WTC11 (cell line): ENCODE measurements at regions not wholly inside any gene's neighbourhood (a gene's known extent, or its start where the extent isn't known, plus 50 kb on each side); places are given as distances from the start of the nearest gene placed in this dataset.

ENCODE experiments used
- ATAC-seq: fragments of 200-7000 bp; cut with Tn5 transposase; 2 replicates; pipeline ENCODE4 v1.10.0; 2021; ENCODE audit warnings: mild to moderate bottlenecking, moderate library complexity
- CTCF ChIA-PET: fragments of 300-600 bp; sonication (Branson Sonifier 250); formaldehyde crosslinking; loops from one replicate; lab custom pipeline; 2021; ENCODE audit warnings: antibody characterized with exemption; lab: Charles Lee
- POLR2A ChIA-PET: fragments of 350-600 bp; sonication (Branson Sonifier 250); formaldehyde crosslinking; loops from one replicate; lab custom pipeline; 2021; ENCODE audit warnings: antibody characterized with exemption; lab: Charles Lee
- DNase-seq: peaks from one replicate; pipeline ENCODE4 v3.0.0; 2021; ENCODE audit warnings: low spot score
- H3K27ac Mint-ChIP-seq: 2 replicates; pipeline ENCODE4 v1.8.0; 2021; ENCODE audit warnings: mixed read lengths
- H3K27me3 Mint-ChIP-seq: 2 replicates; pipeline ENCODE4 v1.8.0; 2021; ENCODE audit warnings: low read depth, mild to moderate bottlenecking, moderate library complexity, mixed read lengths
- H3K36me3 Mint-ChIP-seq: 2 replicates; pipeline ENCODE4 v1.8.0; 2021; ENCODE audit warnings: mixed read lengths
- H3K4me1 Mint-ChIP-seq: 2 replicates; pipeline ENCODE4 v1.8.0; 2022; ENCODE audit warnings: mixed read lengths
- H3K4me3 Mint-ChIP-seq: 2 replicates; pipeline ENCODE4 v1.8.0; 2021; ENCODE audit warnings: mild to moderate bottlenecking, moderate library complexity, mixed read lengths
- H3K9me3 Mint-ChIP-seq: 2 replicates; pipeline ENCODE4 v1.8.0; 2021; ENCODE audit warnings: mixed read lengths
- CBFB ChIP-seq: sonication (generic); formaldehyde crosslinking; IDR thresholded peaks from 2 replicates; pipeline ENCODE4 v1.8.1; 2022; ENCODE audit warnings: mild to moderate bottlenecking, low read depth, missing genetic modification reagents
- CREB1 ChIP-seq: sonication (generic); formaldehyde crosslinking; IDR thresholded peaks from 2 replicates; pipeline ENCODE4 v1.8.0; 2023; ENCODE audit warnings: mild to moderate bottlenecking, missing genetic modification reagents
- ETV6 ChIP-seq: sonication (generic); formaldehyde crosslinking; IDR thresholded peaks from 2 replicates; pipeline ENCODE4 v1.8.1; 2022; ENCODE audit warnings: mild to moderate bottlenecking, missing genetic modification reagents
- FOXJ3 ChIP-seq: sonication (generic); formaldehyde crosslinking; IDR thresholded peaks from 2 replicates; pipeline ENCODE4 v1.9.0; 2021; ENCODE audit warnings: missing genetic modification reagents, mild to moderate bottlenecking, borderline replicate concordance
- FOXP1 ChIP-seq: sonication (generic); formaldehyde crosslinking; IDR thresholded peaks from 2 replicates; pipeline ENCODE4 v1.8.0; 2022; ENCODE audit warnings: missing genetic modification reagents, mild to moderate bottlenecking, moderate library complexity, borderline replicate concordance
- GABPB1 ChIP-seq: sonication (generic); formaldehyde crosslinking; IDR thresholded peaks from 2 replicates; pipeline ENCODE4 v1.8.1; 2023; ENCODE audit warnings: mild to moderate bottlenecking, missing genetic modification reagents
- GRHL2 ChIP-seq: fragments of 250-450 bp; sonication (Bioruptor Pico); IDR thresholded peaks from 2 replicates; pipeline ENCODE4 v1.8.0; 2022; ENCODE audit warnings: mild to moderate bottlenecking, moderate library complexity; ENCODE audit not compliant: insufficient replicate concordance, severe bottlenecking
- GTF2I ChIP-seq: fragments of 250-450 bp; sonication (Bioruptor Pico); conservative IDR thresholded peaks from 2 replicates; pipeline ENCODE4 v1.4.0; 2021; ENCODE audit warnings: mild to moderate bottlenecking
- HMGA2 ChIP-seq: fragments of 250-450 bp; sonication (Bioruptor Pico); IDR thresholded peaks from 2 replicates; pipeline ENCODE4 v1.4.0; 2021; ENCODE audit warnings: mild to moderate bottlenecking, moderate library complexity
- IRF2 ChIP-seq: sonication (generic); formaldehyde crosslinking; IDR thresholded peaks from 2 replicates; pipeline ENCODE4 v1.8.0; 2022; ENCODE audit warnings: low read depth, missing genetic modification reagents, borderline replicate concordance
- JAZF1 ChIP-seq: fragments of 250-450 bp; sonication (Bioruptor Pico); IDR thresholded peaks from 2 replicates; pipeline ENCODE4 v1.9.0; 2021; ENCODE audit warnings: moderate library complexity, mild to moderate bottlenecking, inconsistent platforms
- JUN ChIP-seq: sonication (generic); formaldehyde crosslinking; IDR thresholded peaks from 2 replicates; pipeline ENCODE4 v1.8.0; 2023; ENCODE audit warnings: mild to moderate bottlenecking, missing genetic modification reagents
- MXD4 ChIP-seq: fragments of 250-450 bp; sonication (Bioruptor Pico); IDR thresholded peaks from 2 replicates; pipeline ENCODE4 v1.8.0; 2021; ENCODE audit warnings: mild to moderate bottlenecking, moderate library complexity, borderline replicate concordance
- MYBL2 ChIP-seq: sonication (generic); formaldehyde crosslinking; IDR thresholded peaks from 2 replicates; pipeline ENCODE4 v1.8.1; 2023; ENCODE audit warnings: mild to moderate bottlenecking, moderate library complexity, missing genetic modification reagents
- NFATC4 ChIP-seq: fragments of 250-450 bp; sonication (Bioruptor Pico); IDR thresholded peaks from 2 replicates; pipeline ENCODE4 v1.9.0; 2021; ENCODE audit warnings: mild to moderate bottlenecking
- SMAD4 ChIP-seq: sonication (generic); formaldehyde crosslinking; IDR thresholded peaks from 2 replicates; pipeline ENCODE4 v1.8.0; 2022; ENCODE audit warnings: mild to moderate bottlenecking, missing genetic modification reagents
- SOX15 ChIP-seq: fragments of 250-450 bp; sonication (Bioruptor Pico); IDR thresholded peaks from 2 replicates; pipeline ENCODE4 v1.9.0; 2021; ENCODE audit warnings: mild to moderate bottlenecking
- TCF7 ChIP-seq: sonication (generic); formaldehyde crosslinking; IDR thresholded peaks from 2 replicates; pipeline ENCODE4 v1.8.0; 2022; ENCODE audit warnings: mild to moderate bottlenecking, low read depth, missing genetic modification reagents, moderate library complexity
- TEAD1 ChIP-seq: sonication (generic); formaldehyde crosslinking; IDR thresholded peaks from 2 replicates; pipeline ENCODE4 v1.8.0; 2022; ENCODE audit warnings: mild to moderate bottlenecking, missing genetic modification reagents
- TEAD4 ChIP-seq: sonication (generic); formaldehyde crosslinking; IDR thresholded peaks from 2 replicates; pipeline ENCODE4 v1.8.0; 2022; ENCODE audit warnings: mild to moderate bottlenecking, missing genetic modification reagents
- TP53 ChIP-seq: sonication (generic); formaldehyde crosslinking; IDR thresholded peaks from 2 replicates; pipeline ENCODE4 v1.8.1; 2023; ENCODE audit warnings: mild to moderate bottlenecking, missing genetic modification reagents
- ZBTB21 ChIP-seq: sonication (generic); formaldehyde crosslinking; IDR thresholded peaks from 2 replicates; pipeline ENCODE4 v1.8.1; 2023; ENCODE audit warnings: mild to moderate bottlenecking, missing genetic modification reagents, borderline replicate concordance
- ZNF219 ChIP-seq: sonication (generic); formaldehyde crosslinking; IDR thresholded peaks from 2 replicates; pipeline ENCODE4 v1.8.0; 2023; ENCODE audit warnings: missing genetic modification reagents, mild to moderate bottlenecking, borderline replicate concordance
- ZNF416 ChIP-seq: fragments of 250-450 bp; sonication (Bioruptor Pico); IDR thresholded peaks from 2 replicates; pipeline ENCODE4 v1.9.0; 2021; ENCODE audit warnings: mild to moderate bottlenecking, inconsistent platforms
- ZNF423 ChIP-seq: fragments of 250-450 bp; sonication (Bioruptor Pico); IDR thresholded peaks from 2 replicates; pipeline ENCODE4 v2.1.2; 2022; ENCODE audit warnings: mild to moderate bottlenecking, moderate library complexity
- TF ChIP-seq, protein P1 (sequence below): fragments of 250-450 bp; sonication (Bioruptor Pico); IDR thresholded peaks from 2 replicates; pipeline ENCODE4 v1.9.0; 2021; ENCODE audit warnings: mild to moderate bottlenecking
- TF ChIP-seq, protein P2 (sequence below): sonication (generic); formaldehyde crosslinking; conservative IDR thresholded peaks from 2 replicates; pipeline ENCODE4 v1.8.1; 2022; ENCODE audit warnings: mild to moderate bottlenecking, missing genetic modification reagents
- TF ChIP-seq, protein P3 (sequence below): sonication (generic); formaldehyde crosslinking; IDR thresholded peaks from 2 replicates; pipeline ENCODE4 v1.8.1; 2022; ENCODE audit warnings: low read depth, mild to moderate bottlenecking, moderate library complexity, missing genetic modification reagents, borderline replicate concordance
- TF ChIP-seq, protein P4 (sequence below): sonication (generic); formaldehyde crosslinking; IDR thresholded peaks from 2 replicates; pipeline ENCODE4 v1.8.1; 2023; ENCODE audit warnings: mild to moderate bottlenecking, missing genetic modification reagents
- TF ChIP-seq, protein P5 (sequence below): sonication (generic); formaldehyde crosslinking; conservative IDR thresholded peaks from 2 replicates; pipeline ENCODE4 v1.8.1; 2023; ENCODE audit warnings: mild to moderate bottlenecking, low read depth, missing genetic modification reagents, moderate library complexity

- Mint-ChIP-seq H3K9me3 (peaks cover 17% of the 10 kb centered on the region), H3K4me3 (no peak overlapping the region), H3K4me1 (peaks cover 8% of the 10 kb centered on the region; the same call in 1 of the 2 replicates), H3K36me3 (peaks cover 6% of the 10 kb centered on the region), H3K27me3 (no peaks in the 10 kb centered on the region), H3K27ac (no peak overlapping the region)
- DNase-seq, result no peak
- ChIA-PET CTCF (no interaction called here), POLR2A (no interaction called here)
- ATAC-seq, result no peak
- TF ChIP-seq HMGA2 (no peak), TEAD1 (CRISPR knock-in tag) (no peak), FOXJ3 (no peak)
- TF ChIP-seq, protein P1, sequence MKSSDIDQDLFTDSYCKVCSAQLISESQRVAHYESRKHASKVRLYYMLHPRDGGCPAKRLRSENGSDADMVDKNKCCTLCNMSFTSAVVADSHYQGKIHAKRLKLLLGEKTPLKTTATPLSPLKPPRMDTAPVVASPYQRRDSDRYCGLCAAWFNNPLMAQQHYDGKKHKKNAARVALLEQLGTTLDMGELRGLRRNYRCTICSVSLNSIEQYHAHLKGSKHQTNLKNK, result no peak
These were observed 303.9 kb downstream of the SMOC2 start for GRCh38 chr6:168744861-168745260.

- Mint-ChIP-seq H3K4me1 (peaks cover 8% of the 10 kb centered on the region; the same call in 1 of the 2 replicates), H3K36me3 (peaks cover 8% of the 10 kb centered on the region), H3K27ac (no peak overlapping the region), H3K27me3 (no peaks in the 10 kb centered on the region)
- ATAC-seq (no peak), DNase-seq (no peak)
- CTCF ChIA-PET, result no interaction called here
- POLR2A ChIA-PET, result no interaction called here
- no peak for TF ChIP-seq GTF2I (CRISPR knock-in tag)
- no peak for TF ChIP-seq GABPB1 (CRISPR knock-in tag)
- no peak for TF ChIP-seq FOXP1 (CRISPR knock-in tag)
- no peak for TF ChIP-seq ZNF416
- TF ChIP-seq MXD4 (CRISPR knock-in tag), result no peak
- no peak for TF ChIP-seq SOX15 (CRISPR knock-in tag)
- no peak for TF ChIP-seq ETV6 (CRISPR knock-in tag)
- no peak for TF ChIP-seq CREB1 (CRISPR knock-in tag)
- TF ChIP-seq, protein P2, sequence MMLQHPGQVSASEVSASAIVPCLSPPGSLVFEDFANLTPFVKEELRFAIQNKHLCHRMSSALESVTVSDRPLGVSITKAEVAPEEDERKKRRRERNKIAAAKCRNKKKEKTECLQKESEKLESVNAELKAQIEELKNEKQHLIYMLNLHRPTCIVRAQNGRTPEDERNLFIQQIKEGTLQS (CRISPR knock-in tag), result no peak
- TF ChIP-seq TCF7, result no peak
- TF ChIP-seq IRF2, result no peak
- TF ChIP-seq TP53 (CRISPR knock-in tag), result no peak
- no peak for TF ChIP-seq MYBL2 (CRISPR knock-in tag)
- no peak for TF ChIP-seq ZNF219
- TF ChIP-seq CBFB (CRISPR knock-in tag), result no peak
- TF ChIP-seq, all 79 proteins: peak for 0
- Mint-ChIP-seq H3K9me3 (peaks cover 23% of the 10 kb centered on the region), H3K4me3 (no peak overlapping the region)
These were observed 301.2 kb downstream of the SMOC2 start for GRCh38 chr6:168741942-168742782.

DNA sequence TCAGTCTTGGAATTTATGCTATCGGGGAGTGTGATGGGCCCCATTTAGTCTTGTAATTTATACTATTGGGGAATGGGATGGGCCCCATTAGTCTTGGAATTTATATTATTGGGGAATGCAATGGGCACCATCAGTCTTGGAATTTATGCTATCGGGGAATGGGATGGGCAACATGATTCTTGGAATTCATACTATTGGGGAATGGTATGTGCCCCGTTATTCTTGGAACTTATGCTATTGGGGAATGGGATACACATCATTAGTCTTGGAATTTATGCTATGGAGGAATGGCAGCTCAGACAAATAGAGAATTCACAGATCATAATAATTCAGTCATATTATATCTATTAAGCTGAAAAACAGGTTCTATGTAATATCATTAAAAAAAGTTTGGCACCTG is 300.3 kb downstream of the SMOC2 start:
- H3K4me1 Mint-ChIP-seq, result peaks cover 13% of the 10 kb centered on the region
- peaks cover 23% of the 10 kb centered on the region for H3K9me3 Mint-ChIP-seq
- peaks cover 8% of the 10 kb centered on the region for H3K36me3 Mint-ChIP-seq
- DNase-seq, result no peak
- CTCF ChIA-PET, result no interaction called here
- ATAC-seq, result no peak
- H3K27ac Mint-ChIP-seq, result no peak overlapping the region
- H3K27me3 Mint-ChIP-seq, result no peaks in the 10 kb centered on the region
- H3K4me3 Mint-ChIP-seq, result no peak overlapping the region
- POLR2A ChIA-PET, result no interaction called here
- TF ChIP-seq NFATC4 (CRISPR knock-in tag) (no peak), JAZF1 (CRISPR knock-in tag) (no peak), MYBL2 (CRISPR knock-in tag) (no peak), ZBTB21 (CRISPR knock-in tag) (no peak), ZNF416 (no peak), TEAD4 (CRISPR knock-in tag) (no peak), ZNF423 (CRISPR knock-in tag) (no peak), SMAD4 (CRISPR knock-in tag) (no peak), GRHL2 (CRISPR knock-in tag) (no peak), JUN (CRISPR knock-in tag) (no peak)
- TF ChIP-seq, protein P3, sequence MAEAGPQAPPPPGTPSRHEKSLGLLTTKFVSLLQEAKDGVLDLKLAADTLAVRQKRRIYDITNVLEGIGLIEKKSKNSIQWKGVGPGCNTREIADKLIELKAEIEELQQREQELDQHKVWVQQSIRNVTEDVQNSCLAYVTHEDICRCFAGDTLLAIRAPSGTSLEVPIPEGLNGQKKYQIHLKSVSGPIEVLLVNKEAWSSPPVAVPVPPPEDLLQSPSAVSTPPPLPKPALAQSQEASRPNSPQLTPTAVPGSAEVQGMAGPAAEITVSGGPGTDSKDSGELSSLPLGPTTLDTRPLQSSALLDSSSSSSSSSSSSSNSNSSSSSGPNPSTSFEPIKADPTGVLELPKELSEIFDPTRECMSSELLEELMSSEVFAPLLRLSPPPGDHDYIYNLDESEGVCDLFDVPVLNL (CRISPR knock-in tag), result no peak
- TF ChIP-seq, protein P4, sequence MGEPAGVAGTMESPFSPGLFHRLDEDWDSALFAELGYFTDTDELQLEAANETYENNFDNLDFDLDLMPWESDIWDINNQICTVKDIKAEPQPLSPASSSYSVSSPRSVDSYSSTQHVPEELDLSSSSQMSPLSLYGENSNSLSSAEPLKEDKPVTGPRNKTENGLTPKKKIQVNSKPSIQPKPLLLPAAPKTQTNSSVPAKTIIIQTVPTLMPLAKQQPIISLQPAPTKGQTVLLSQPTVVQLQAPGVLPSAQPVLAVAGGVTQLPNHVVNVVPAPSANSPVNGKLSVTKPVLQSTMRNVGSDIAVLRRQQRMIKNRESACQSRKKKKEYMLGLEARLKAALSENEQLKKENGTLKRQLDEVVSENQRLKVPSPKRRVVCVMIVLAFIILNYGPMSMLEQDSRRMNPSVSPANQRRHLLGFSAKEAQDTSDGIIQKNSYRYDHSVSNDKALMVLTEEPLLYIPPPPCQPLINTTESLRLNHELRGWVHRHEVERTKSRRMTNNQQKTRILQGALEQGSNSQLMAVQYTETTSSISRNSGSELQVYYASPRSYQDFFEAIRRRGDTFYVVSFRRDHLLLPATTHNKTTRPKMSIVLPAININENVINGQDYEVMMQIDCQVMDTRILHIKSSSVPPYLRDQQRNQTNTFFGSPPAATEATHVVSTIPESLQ (CRISPR knock-in tag), result no peak
- TF ChIP-seq, protein P5, sequence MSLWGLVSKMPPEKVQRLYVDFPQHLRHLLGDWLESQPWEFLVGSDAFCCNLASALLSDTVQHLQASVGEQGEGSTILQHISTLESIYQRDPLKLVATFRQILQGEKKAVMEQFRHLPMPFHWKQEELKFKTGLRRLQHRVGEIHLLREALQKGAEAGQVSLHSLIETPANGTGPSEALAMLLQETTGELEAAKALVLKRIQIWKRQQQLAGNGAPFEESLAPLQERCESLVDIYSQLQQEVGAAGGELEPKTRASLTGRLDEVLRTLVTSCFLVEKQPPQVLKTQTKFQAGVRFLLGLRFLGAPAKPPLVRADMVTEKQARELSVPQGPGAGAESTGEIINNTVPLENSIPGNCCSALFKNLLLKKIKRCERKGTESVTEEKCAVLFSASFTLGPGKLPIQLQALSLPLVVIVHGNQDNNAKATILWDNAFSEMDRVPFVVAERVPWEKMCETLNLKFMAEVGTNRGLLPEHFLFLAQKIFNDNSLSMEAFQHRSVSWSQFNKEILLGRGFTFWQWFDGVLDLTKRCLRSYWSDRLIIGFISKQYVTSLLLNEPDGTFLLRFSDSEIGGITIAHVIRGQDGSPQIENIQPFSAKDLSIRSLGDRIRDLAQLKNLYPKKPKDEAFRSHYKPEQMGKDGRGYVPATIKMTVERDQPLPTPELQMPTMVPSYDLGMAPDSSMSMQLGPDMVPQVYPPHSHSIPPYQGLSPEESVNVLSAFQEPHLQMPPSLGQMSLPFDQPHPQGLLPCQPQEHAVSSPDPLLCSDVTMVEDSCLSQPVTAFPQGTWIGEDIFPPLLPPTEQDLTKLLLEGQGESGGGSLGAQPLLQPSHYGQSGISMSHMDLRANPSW (CRISPR knock-in tag), result no peak
